ENCODE measurements at regions not wholly inside any gene's neighbourhood (a gene's known extent, or its start where the extent isn't known, plus 50 kb on each side); places are given as distances from the start of the nearest gene placed in this dataset.
A peak's percentile ranks its signal among the peaks of the same experiment; 100 is the strongest.

GRCh38 chr10:78779339-78779955 is 289.3 kb upstream of the ZMIZ1 start:
- no peaks in the 10 kb centered on the region for H3K9me3 ChIP-seq
- H3K4me3 ChIP-seq: no peak overlapping the region
- 56 to 84% (median 68%) methylated on average over 4 of the region's 4 CpGs for WGBS, 3 donors
- no peak overlapping the region for H3K27ac ChIP-seq
- TF ChIP-seq CTCF (IDR thresholded peaks at IDR 0.05): no peak
- intact Hi-C loops (cut with DNase I): no loop called here
- ATAC-seq: peak; percentile 48 to 78 (median 74)
- no peaks in the 10 kb centered on the region for H3K27me3 ChIP-seq (ENCODE audit: insufficient read depth in 3 of 3, low read length in 2 of 3)
- no peaks in the 10 kb centered on the region for H3K36me3 ChIP-seq (ENCODE audit: insufficient read depth in 1 of 2, low read depth in 1 of 2)
- H3K4me1 ChIP-seq: peaks cover 22% of the 10 kb centered on the region
- DNase-seq: no peak

GRCh38 chr10:78780551-78780961 is 288.2 kb upstream of the ZMIZ1 start:
- peaks cover 19% of the 10 kb centered on the region for H3K4me1 ChIP-seq
- no peak for TF ChIP-seq CTCF (IDR thresholded peaks at IDR 0.05)
- DNase-seq (no peak), ATAC-seq (peak in 3 of 4 donors; percentile 57 to 73 (median 63))
- WGBS, 3 donors: 60 to 73% (median 71%) methylated on average over 8 of the region's 8 CpGs
- H3K36me3 ChIP-seq (ENCODE audit: insufficient read depth in 1 of 2, low read depth in 1 of 2): no peaks in the 10 kb centered on the region
- no peak overlapping the region for H3K4me3 ChIP-seq
- intact Hi-C loops (cut with DNase I): loop anchor here in 1 of 2 donors (10.0 kb wide), 1 partner anchor 414 kb away; no protein-coding TSS in a partner anchor
- no peak overlapping the region for H3K27ac ChIP-seq
- no peaks in the 10 kb centered on the region for H3K9me3 ChIP-seq
- H3K27me3 ChIP-seq (ENCODE audit: insufficient read depth in 3 of 3, low read length in 2 of 3): no peaks in the 10 kb centered on the region

GRCh38 chr10:78781251-78781913 is 287.4 kb upstream of the ZMIZ1 start:
- intact Hi-C loops (cut with DNase I): loop anchor here in 1 of 2 donors (10.0 kb wide), 1 partner anchor 413 kb away; no protein-coding TSS in a partner anchor

GRCh38 chr10:78781991-78782390 is 286.8 kb upstream of the ZMIZ1 start:
- no peak overlapping the region for H3K27ac ChIP-seq
- no peak for ATAC-seq
- peaks cover 14% of the 10 kb centered on the region for H3K4me1 ChIP-seq
- no peaks in the 10 kb centered on the region for H3K27me3 ChIP-seq (ENCODE audit: insufficient read depth in 3 of 3, low read length in 2 of 3)
- no peak overlapping the region for H3K4me3 ChIP-seq
- no peaks in the 10 kb centered on the region for H3K9me3 ChIP-seq
- WGBS, 3 donors: 84 to 99% (median 91%) methylated on average over 6 of the region's 6 CpGs
- no peak for TF ChIP-seq CTCF (IDR thresholded peaks at IDR 0.05)
- intact Hi-C loops (cut with DNase I): loop anchor here in 1 of 2 donors (10.0 kb wide), 1 partner anchor 413 kb away; no protein-coding TSS in a partner anchor
- no peaks in the 10 kb centered on the region for H3K36me3 ChIP-seq (ENCODE audit: insufficient read depth in 1 of 2, low read depth in 1 of 2)
- no peak for DNase-seq

More at GRCh38 chr10:78781251-78781913, 287.4 kb upstream of the ZMIZ1 start:
- peaks cover 19% of the 10 kb centered on the region for H3K4me1 ChIP-seq
- H3K36me3 ChIP-seq (ENCODE audit: insufficient read depth in 1 of 2, low read depth in 1 of 2): no peaks in the 10 kb centered on the region
- H3K27ac ChIP-seq: no peak overlapping the region
- ATAC-seq: no peak
- no peaks in the 10 kb centered on the region for H3K9me3 ChIP-seq
- DNase-seq: no peak
- TF ChIP-seq CTCF (IDR thresholded peaks at IDR 0.05): no peak
- H3K4me3 ChIP-seq: no peak overlapping the region
- WGBS, 3 donors: 91 to 96% (median 95%) methylated on average over 10 of the region's 10 CpGs
- no peaks in the 10 kb centered on the region for H3K27me3 ChIP-seq (ENCODE audit: insufficient read depth in 3 of 3, low read length in 2 of 3)
